Immature natural killer cell (primary cell): ENCODE measurements at regions not wholly inside any gene's neighbourhood (a gene's known extent, or its start where the extent isn't known, plus 50 kb on each side); places are given as distances from the start of the nearest gene placed in this dataset.
A peak's percentile ranks its signal among the peaks of the same experiment; 100 is the strongest.

Source experiments
- DNase-seq, 3 donors: peaks; one replicate each; pipeline ENCODE4 v3.0.0; 2022; ENCODE audit warnings: mixed read lengths in 1 of 3
- H3K27ac Mint-ChIP-seq, 6 donors: one replicate each; pipeline ENCODE4 v1.8.0; 2020; ENCODE audit warnings: mixed read lengths in 6 of 6, mild to moderate bottlenecking in 5 of 6, inconsistent platforms in 4 of 6, moderate library complexity in 3 of 6
- H3K27me3 Mint-ChIP-seq, 3 donors: one replicate each; pipeline ENCODE4 v1.8.0; 2020 to 2021; ENCODE audit warnings: low read depth in 3 of 3, mild to moderate bottlenecking in 3 of 3, mixed read lengths in 3 of 3, moderate library complexity in 3 of 3, inconsistent platforms in 1 of 3
- H3K36me3 Mint-ChIP-seq, 3 donors: one replicate each; pipeline ENCODE4 v1.8.0; 2020; ENCODE audit warnings: mixed read lengths in 3 of 3, inconsistent platforms in 2 of 3, mild to moderate bottlenecking in 2 of 3
- H3K4me1 Mint-ChIP-seq, 2 donors: one replicate each; pipeline ENCODE4 v1.8.0; 2020; ENCODE audit warnings: inconsistent platforms in 2 of 2, mild to moderate bottlenecking in 2 of 2, mixed read lengths in 2 of 2, moderate library complexity in 1 of 2
- H3K4me3 Mint-ChIP-seq, 5 donors: one replicate each; pipeline ENCODE4 v1.8.0; 2020; ENCODE audit warnings: mild to moderate bottlenecking in 5 of 5, mixed read lengths in 5 of 5, inconsistent platforms in 3 of 5, moderate library complexity in 3 of 5
- H3K9me3 Mint-ChIP-seq, 6 donors: one replicate each; pipeline ENCODE4 v1.8.0; 2020; ENCODE audit warnings: mild to moderate bottlenecking in 6 of 6, mixed read lengths in 6 of 6, inconsistent platforms in 4 of 6, moderate library complexity in 3 of 6

- Mint-ChIP-seq H3K27me3 (peaks cover 2% of the 10 kb centered on the region in 3 donors), H3K4me3 (no peak overlapping the region), H3K36me3 (no peaks in the 10 kb centered on the region), H3K27ac (no peak overlapping the region), H3K9me3 (no peaks in the 10 kb centered on the region), H3K4me1 (no peaks in the 10 kb centered on the region)
- no peak for DNase-seq
These were observed 119.3 kb downstream of the TMCO5A start for GRCh38 chr15:38053776-38054175.

DNA sequence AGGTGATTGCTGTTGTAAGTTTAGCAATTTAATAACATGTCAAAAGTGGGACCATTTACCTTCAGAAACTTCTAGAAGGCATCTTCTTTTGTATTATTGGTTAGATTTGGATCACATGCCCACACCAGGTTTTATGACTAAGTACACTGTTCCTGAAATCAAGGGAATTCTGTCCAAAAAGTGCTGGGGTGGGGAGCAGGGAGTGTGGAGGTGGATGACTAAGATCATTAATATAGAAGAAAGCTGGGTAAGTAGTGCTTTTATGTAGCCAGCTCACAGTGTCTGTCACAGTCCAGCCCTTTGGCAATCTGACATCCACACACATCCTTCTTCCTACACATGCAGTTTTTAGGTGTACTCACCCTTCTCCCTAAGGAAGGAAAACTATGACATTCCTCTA lies 120.0 kb downstream of the TMCO5A start:
- Mint-ChIP-seq H3K9me3 (peaks cover 0 to 1% (median 0%) of the 10 kb centered on the region in 6 donors), H3K4me1 (no peaks in the 10 kb centered on the region), H3K36me3 (no peaks in the 10 kb centered on the region), H3K4me3 (no peak overlapping the region), H3K27me3 (peaks cover 2% of the 10 kb centered on the region in 3 donors), H3K27ac (no peak overlapping the region)
- no peak for DNase-seq

- Mint-ChIP-seq H3K27ac (no peak overlapping the region), H3K9me3 (peaks cover 0 to 1% (median 0%) of the 10 kb centered on the region in 6 donors), H3K36me3 (no peaks in the 10 kb centered on the region), H3K27me3 (peaks cover 2 to 3% (median 2%) of the 10 kb centered on the region in 3 donors), H3K4me3 (no peak overlapping the region), H3K4me1 (no peaks in the 10 kb centered on the region)
- DNase-seq: no peak
These were observed 124.2 kb downstream of the TMCO5A start for GRCh38 chr15:38058596-38059075.

DNA sequence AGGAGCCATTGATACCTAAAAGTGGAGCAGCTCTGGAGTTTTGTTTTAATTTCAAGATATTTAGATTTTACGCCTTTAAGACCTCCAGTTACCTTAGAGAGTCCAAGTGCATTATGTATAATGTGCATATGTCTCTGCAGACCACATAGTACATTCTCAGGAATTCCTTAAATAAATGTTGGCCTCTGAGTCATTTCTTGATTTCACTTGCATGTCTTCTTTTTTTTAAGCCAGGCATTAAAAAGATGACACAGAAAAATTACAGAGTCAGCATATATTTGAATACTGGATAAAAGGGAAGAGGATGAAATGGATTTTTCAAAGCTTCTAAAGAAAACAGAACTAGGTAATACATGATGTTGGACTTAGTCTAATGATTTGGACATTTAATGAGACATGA lies 125.2 kb downstream of the TMCO5A start:
- Mint-ChIP-seq H3K9me3 (peaks cover 0 to 1% (median 0%) of the 10 kb centered on the region in 6 donors), H3K4me1 (no peaks in the 10 kb centered on the region), H3K36me3 (no peaks in the 10 kb centered on the region), H3K27ac (no peak overlapping the region), H3K27me3 (peaks cover 2 to 3% (median 3%) of the 10 kb centered on the region in 3 donors), H3K4me3 (no peak overlapping the region)
- no peak for DNase-seq

DNA sequence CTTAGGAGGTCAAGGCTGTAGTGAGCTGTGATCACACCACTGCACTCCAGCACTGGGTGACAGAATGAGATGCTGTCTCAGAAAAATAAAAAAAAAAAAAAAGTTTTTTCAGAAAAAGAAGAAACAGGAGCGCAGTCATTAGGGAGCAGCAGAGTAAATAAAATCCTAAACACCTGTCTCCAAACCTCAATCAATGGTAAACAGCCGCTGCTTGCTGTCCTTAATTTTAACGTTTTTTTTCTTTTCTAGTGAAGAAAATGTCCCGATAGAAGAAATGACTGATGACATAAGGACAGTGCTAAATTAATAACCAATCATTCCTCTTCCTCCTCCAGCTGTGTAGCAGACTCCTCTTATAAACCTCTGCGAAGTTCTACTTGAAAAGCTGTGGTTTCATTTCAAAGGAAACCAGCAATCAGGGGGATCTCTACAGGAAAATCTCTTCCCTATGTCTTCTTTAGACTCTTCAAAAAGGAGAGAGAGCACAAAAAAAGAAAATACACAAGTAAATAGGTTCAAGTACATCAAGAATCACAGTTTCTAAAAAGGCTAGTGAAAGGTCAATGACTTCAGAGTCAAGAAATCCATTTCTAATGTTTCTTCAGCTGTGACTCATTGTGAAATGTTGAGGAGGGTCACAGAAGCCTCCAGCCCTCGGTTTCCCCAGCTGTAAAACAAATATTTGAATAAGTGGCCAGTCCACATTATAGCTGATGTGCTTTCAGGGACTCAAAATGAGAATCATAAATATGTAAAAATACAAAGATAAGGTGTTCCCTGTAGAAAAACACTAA lies 127.6 kb downstream of the TMCO5A start:
- no peak for DNase-seq
- peaks cover 3% of the 10 kb centered on the region in 3 donors for H3K27me3 Mint-ChIP-seq
- H3K4me3 Mint-ChIP-seq: no peak overlapping the region
- no peaks in the 10 kb centered on the region for H3K36me3 Mint-ChIP-seq
- H3K27ac Mint-ChIP-seq: no peak overlapping the region
- no peaks in the 10 kb centered on the region for H3K4me1 Mint-ChIP-seq
- peaks cover 0 to 1% (median 0%) of the 10 kb centered on the region in 6 donors for H3K9me3 Mint-ChIP-seq

- no peak for DNase-seq
- H3K27ac Mint-ChIP-seq: no peak overlapping the region
- no peaks in the 10 kb centered on the region for H3K4me1 Mint-ChIP-seq
- no peak overlapping the region for H3K4me3 Mint-ChIP-seq
- peaks cover 0 to 1% (median 0%) of the 10 kb centered on the region in 6 donors for H3K9me3 Mint-ChIP-seq
- peaks cover 2 to 5% (median 3%) of the 10 kb centered on the region in 3 donors for H3K27me3 Mint-ChIP-seq
- H3K36me3 Mint-ChIP-seq: no peaks in the 10 kb centered on the region
These were observed 128.3 kb downstream of the TMCO5A start for GRCh38 chr15:38062696-38063095.

DNA sequence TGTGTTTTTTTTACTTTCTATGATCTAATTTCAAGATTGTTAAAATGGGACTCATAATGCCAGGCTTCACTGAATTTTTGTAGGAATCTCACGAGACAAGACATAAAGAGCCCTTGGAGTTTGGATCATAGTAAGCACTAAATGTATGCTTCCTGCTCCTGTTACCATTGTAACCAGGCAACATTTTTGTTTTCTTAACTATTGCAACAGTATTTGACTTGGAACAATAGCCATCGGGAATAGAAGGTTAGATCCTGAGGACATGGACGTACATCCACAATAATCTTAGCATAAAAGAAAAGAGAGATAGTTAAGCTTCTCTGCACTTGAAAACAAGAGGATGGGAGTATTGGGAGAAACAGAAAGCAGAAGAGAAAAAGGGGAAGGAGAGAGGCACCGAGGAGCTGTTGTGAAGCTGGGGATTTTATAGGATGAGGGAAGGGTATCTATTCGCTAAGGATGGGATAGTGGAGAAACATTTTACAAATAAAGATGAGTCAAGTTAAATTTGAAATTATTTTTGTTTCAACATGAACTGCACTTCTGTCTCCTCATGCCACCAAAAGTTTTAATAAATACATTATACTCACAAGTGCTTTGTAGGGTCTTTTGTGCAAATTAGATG lies 131.4 kb downstream of the TMCO5A start:
- Mint-ChIP-seq H3K27me3 (peaks cover 3 to 11% (median 6%) of the 10 kb centered on the region in 3 donors), H3K4me3 (no peak overlapping the region), H3K27ac (no peak overlapping the region), H3K4me1 (peaks cover 8 to 22% of the 10 kb centered on the region in 2 donors), H3K9me3 (no peaks in the 10 kb centered on the region), H3K36me3 (no peaks in the 10 kb centered on the region)
- DNase-seq: no peak

DNA sequence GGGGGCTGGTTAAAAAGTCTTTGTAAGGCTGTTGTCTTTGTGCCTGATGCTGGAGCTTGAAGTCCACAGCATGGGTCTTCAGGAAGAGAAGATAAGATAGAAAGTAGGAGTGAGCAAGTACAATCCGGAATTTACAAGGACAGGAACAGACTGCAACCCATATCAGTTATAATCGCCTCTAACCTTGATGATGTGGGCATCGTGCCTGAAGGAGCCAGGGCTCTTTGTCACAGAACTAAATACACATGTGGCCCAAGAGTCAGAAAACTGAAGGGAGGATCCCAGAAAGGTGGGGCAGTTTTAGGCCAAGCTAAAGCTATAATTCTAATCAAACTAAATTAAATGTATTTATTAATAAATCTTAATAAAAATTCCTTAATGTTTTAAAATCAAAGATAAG lies 132.2 kb downstream of the TMCO5A start:
- H3K36me3 Mint-ChIP-seq: no peaks in the 10 kb centered on the region
- H3K27me3 Mint-ChIP-seq: peaks cover 3 to 17% (median 6%) of the 10 kb centered on the region in 3 donors
- no peaks in the 10 kb centered on the region for H3K9me3 Mint-ChIP-seq
- H3K27ac Mint-ChIP-seq: no peak overlapping the region
- no peak overlapping the region for H3K4me3 Mint-ChIP-seq
- no peak for DNase-seq
- peaks cover 8 to 24% of the 10 kb centered on the region in 2 donors for H3K4me1 Mint-ChIP-seq

- Mint-ChIP-seq H3K4me3 (peak overlapping the region in 3 of 5 donors; percentile 3 to 57 (median 29)), H3K27me3 (peaks cover 4 to 30% (median 6%) of the 10 kb centered on the region in 3 donors), H3K36me3 (no peaks in the 10 kb centered on the region), H3K9me3 (no peaks in the 10 kb centered on the region), H3K4me1 (peaks cover 20 to 41% of the 10 kb centered on the region in 2 donors), H3K27ac (peak overlapping the region in 1 of 6 donors; percentile 54)
- no peak for DNase-seq
These were observed 134.4 kb downstream of the TMCO5A start for GRCh38 chr15:38068626-38069391.

DNA sequence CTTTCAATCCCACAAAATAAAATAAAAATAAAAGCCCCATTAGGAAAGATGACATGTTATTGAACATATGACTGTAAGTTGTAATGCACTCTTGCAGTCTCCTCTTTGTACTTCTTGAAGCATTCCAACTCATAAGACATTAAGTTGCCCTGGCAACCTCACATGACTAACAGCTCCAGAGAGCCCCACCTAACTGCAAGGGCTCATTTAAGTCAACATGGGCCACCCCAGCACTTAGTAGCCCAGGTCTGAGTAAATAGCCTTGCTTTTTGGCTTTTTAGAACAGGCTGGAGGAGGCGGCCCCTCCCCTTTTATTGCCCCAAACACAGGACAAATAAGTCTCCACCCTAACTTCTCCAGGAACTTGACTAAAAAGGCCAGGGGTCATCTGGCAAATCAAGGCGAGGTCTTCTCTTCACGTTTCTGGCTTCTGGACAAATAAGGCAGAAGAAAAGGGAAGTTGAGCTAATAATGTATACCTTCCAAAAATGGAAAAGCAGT lies 135.1 kb downstream of the TMCO5A start:
- no peaks in the 10 kb centered on the region for H3K36me3 Mint-ChIP-seq
- H3K27ac Mint-ChIP-seq: peak overlapping the region in 1 of 6 donors; percentile 54
- DNase-seq: no peak
- H3K27me3 Mint-ChIP-seq: peaks cover 4 to 32% (median 6%) of the 10 kb centered on the region in 3 donors
- H3K9me3 Mint-ChIP-seq: no peaks in the 10 kb centered on the region
- H3K4me1 Mint-ChIP-seq: peaks cover 20 to 41% of the 10 kb centered on the region in 2 donors
- peak overlapping the region in 1 of 5 donors; percentile 57 for H3K4me3 Mint-ChIP-seq

- H3K27me3 Mint-ChIP-seq: peaks cover 4 to 34% (median 7%) of the 10 kb centered on the region in 3 donors
- no peak overlapping the region for H3K4me3 Mint-ChIP-seq
- H3K9me3 Mint-ChIP-seq: peaks cover 0 to 2% (median 0%) of the 10 kb centered on the region in 6 donors
- DNase-seq: no peak
- H3K27ac Mint-ChIP-seq: no peak overlapping the region
- peaks cover 20 to 41% of the 10 kb centered on the region in 2 donors for H3K4me1 Mint-ChIP-seq
- no peaks in the 10 kb centered on the region for H3K36me3 Mint-ChIP-seq
These were observed 136.3 kb downstream of the TMCO5A start for GRCh38 chr15:38070778-38071177.

DNA sequence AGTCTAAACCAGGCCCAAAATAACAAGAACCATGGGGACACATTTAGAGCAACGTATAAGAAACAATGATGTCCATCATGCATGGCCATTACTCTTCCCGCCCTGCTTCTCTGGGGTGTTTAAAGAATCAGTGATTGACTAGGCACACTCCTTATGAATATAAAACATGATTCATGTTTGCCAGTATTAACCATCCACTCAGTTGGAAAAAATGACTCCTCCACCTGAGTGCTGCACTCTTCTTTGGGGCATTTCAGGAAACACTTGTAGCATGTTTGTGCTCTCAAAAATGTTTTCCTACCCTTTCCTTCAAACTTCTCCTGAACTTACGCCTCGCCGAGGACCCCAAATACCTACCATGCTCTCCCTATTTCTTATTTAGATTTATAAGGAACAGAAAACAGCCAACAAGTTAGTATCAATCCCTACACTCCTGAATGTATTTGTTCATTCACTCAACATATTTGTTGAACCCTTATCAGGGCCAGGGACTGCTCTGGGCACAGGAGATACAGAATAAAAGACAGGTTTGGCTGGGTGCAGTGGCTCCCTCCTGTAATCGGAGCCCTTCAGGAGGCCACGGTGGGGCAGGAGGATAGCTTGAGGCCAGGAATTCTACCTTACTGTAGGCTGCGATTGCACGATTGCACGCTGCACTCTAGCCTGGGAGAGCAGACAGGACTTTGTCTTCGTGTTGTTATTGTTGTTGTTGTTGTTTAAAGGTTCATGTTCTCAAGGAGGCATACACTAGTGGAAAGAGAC lies 137.0 kb downstream of the TMCO5A start:
- Mint-ChIP-seq H3K9me3 (peaks cover 0 to 2% (median 0%) of the 10 kb centered on the region in 6 donors), H3K27ac (no peak overlapping the region), H3K4me3 (peak overlapping the region in 3 of 5 donors; percentile 80 to 84 (median 81)), H3K4me1 (peaks cover 20 to 41% of the 10 kb centered on the region in 2 donors), H3K27me3 (peaks cover 4 to 34% (median 7%) of the 10 kb centered on the region in 3 donors), H3K36me3 (no peaks in the 10 kb centered on the region)
- no peak for DNase-seq

GRCh38 chr15:38072007-38072347 lies 137.5 kb downstream of the TMCO5A start:
- peak overlapping the region; percentile 77 to 84 (median 81) for H3K4me3 Mint-ChIP-seq
- H3K27me3 Mint-ChIP-seq: peaks cover 4 to 34% (median 7%) of the 10 kb centered on the region in 3 donors
- peaks cover 20 to 41% of the 10 kb centered on the region in 2 donors for H3K4me1 Mint-ChIP-seq
- DNase-seq: no peak
- no peaks in the 10 kb centered on the region for H3K36me3 Mint-ChIP-seq
- peak overlapping the region in 1 of 6 donors; percentile 12 for H3K27ac Mint-ChIP-seq
- H3K9me3 Mint-ChIP-seq: peaks cover 0 to 2% (median 0%) of the 10 kb centered on the region in 6 donors
